ELF-1 (cell line): ENCODE measurements at regions not wholly inside any gene's neighbourhood (a gene's known extent, or its start where the extent isn't known, plus 50 kb on each side); places are given as distances from the start of the nearest gene placed in this dataset.

Experiments used
- DNase-seq: peaks from one replicate; pipeline ENCODE4 v3.0.0-alpha.2; 2016; ENCODE audit warnings: low read depth, low spot score

GRCh38 chr10:28060031-28060607 is 61.2 kb upstream of the ODAD2 start:
- no peak for DNase-seq

GRCh38 chr10:28058746-28059145 is 59.9 kb upstream of the ODAD2 start:
- no peak for DNase-seq

GRCh38 chr10:28054228-28054860 is 55.5 kb upstream of the ODAD2 start:
- no peak for DNase-seq

GRCh38 chr10:28049286-28049685 is 50.4 kb upstream of the ODAD2 start:
- no peak for DNase-seq
